NB4 (cell line): ENCODE measurements at regions not wholly inside any gene's neighbourhood (a gene's known extent, or its start where the extent isn't known, plus 50 kb on each side); places are given as distances from the start of the nearest gene placed in this dataset.

ENCODE experiments used
- CTCF ChIP-seq: IDR thresholded peaks from one replicate; pipeline ENCODE4 v1.5.1; 2012; ENCODE audit warnings: low read depth, low read length
- MAX ChIP-seq: IDR thresholded peaks from 2 replicates; pipeline ENCODE4 v1.6.1; 2011; ENCODE audit warnings: low read depth, low read length

- TF ChIP-seq CTCF (no peak), MAX (no peak)
These were observed 256.5 kb downstream of the IPO8 start for GRCh38 chr12:30439201-30439600.
